ENCODE measurements at regions not wholly inside any gene's neighbourhood (a gene's known extent, or its start where the extent isn't known, plus 50 kb on each side); places are given as distances from the start of the nearest gene placed in this dataset.

- Histone ChIP-seq H3K4me1 (no peaks in the 10 kb centered on the region), H3K27me3 (no peaks in the 10 kb centered on the region), H3K4me3 (no peak overlapping the region), H3K9me3 (no peaks in the 10 kb centered on the region), H3K27ac (no peak overlapping the region), H3K36me3 (no peaks in the 10 kb centered on the region)
- intact Hi-C loops (cut with DNase I; ENCODE audit: low total_unique reads), result no loop called here
- no peak for TF ChIP-seq CTCF (IDR thresholded peaks at IDR 0.05)
- DNase-seq, result no peak
Observed at GRCh38 chr7:80047032-80047431, 87.6 kb upstream of the GNAI1 start.

DNA sequence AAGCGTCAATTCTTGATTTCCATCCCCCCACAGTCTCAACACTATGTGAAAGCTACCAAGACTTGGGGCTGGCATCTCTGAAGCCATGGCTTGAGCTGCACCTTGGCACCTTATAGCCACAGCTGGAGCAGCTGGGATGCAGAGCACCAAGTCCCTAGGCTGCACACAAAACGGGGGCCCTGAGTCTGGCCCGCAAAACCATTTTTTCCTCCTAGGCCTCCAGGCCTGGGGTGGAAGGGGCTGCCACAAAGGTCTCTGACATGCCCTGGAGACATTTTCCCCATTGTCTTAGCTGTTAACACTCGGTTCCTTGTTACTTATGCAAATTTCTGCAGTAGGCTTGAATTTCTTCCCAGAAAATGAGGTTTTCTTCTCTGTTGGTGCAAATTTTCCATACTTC, 89.8 kb upstream of the GNAI1 start:
- no peak for TF ChIP-seq CTCF (IDR thresholded peaks at IDR 0.05)
- H3K4me1 ChIP-seq, result no peaks in the 10 kb centered on the region
- H3K9me3 ChIP-seq, result no peaks in the 10 kb centered on the region
- no peaks in the 10 kb centered on the region for H3K27me3 ChIP-seq
- no peaks in the 10 kb centered on the region for H3K36me3 ChIP-seq
- no peak overlapping the region for H3K27ac ChIP-seq
- DNase-seq, result no peak
- intact Hi-C loops (cut with DNase I; ENCODE audit: low total_unique reads), result no loop called here
- no peak overlapping the region for H3K4me3 ChIP-seq

GRCh38 chr7:80040752-80041151, 93.9 kb upstream of the GNAI1 start:
- intact Hi-C loops (cut with DNase I; ENCODE audit: low total_unique reads), result no loop called here
- Histone ChIP-seq H3K36me3 (no peaks in the 10 kb centered on the region), H3K27me3 (no peaks in the 10 kb centered on the region), H3K27ac (no peak overlapping the region), H3K9me3 (no peaks in the 10 kb centered on the region), H3K4me1 (no peaks in the 10 kb centered on the region), H3K4me3 (no peak overlapping the region)
- TF ChIP-seq CTCF (IDR thresholded peaks at IDR 0.05), result no peak
- no peak for DNase-seq

GRCh38 chr7:80040335-80040734, 94.3 kb upstream of the GNAI1 start:
- Histone ChIP-seq H3K27ac (no peak overlapping the region), H3K4me3 (no peak overlapping the region), H3K4me1 (no peaks in the 10 kb centered on the region), H3K27me3 (no peaks in the 10 kb centered on the region), H3K9me3 (no peaks in the 10 kb centered on the region), H3K36me3 (no peaks in the 10 kb centered on the region)
- intact Hi-C loops (cut with DNase I; ENCODE audit: low total_unique reads), result no loop called here
- TF ChIP-seq CTCF (IDR thresholded peaks at IDR 0.05), result no peak
- no peak for DNase-seq

DNA sequence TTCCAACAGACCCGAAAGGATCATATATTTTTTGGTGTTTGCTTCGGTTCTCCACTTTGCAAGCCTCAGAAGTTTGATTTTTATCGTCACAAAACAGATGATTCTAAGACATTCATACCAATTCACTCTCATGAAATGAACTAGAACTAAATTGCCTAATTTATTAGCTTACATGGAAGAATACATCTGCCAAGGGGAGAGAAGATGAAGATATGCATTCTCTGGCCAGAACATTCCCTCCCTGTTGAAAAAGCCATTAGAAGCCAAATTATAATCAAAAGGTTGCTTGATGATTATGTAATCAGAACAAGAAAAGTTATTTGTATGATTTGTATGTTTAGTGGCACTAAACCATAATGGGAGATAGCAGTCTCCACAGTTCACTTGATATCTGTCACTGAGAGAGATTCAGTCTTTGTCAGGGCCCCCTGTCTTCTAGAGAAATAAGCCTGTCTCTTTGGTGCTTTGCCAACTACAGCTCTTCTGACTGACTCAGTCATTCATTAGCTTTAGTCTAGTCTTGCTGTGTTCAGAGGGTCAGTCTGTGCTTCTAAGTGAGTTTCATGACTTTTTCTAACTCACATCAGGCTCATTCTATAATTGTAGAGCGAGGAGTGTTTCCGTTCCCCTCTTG, 95.3 kb upstream of the GNAI1 start:
- no peak for DNase-seq
- TF ChIP-seq CTCF (IDR thresholded peaks at IDR 0.05), result no peak
- Histone ChIP-seq H3K27ac (no peak overlapping the region), H3K36me3 (no peaks in the 10 kb centered on the region), H3K27me3 (no peaks in the 10 kb centered on the region), H3K9me3 (no peaks in the 10 kb centered on the region), H3K4me1 (no peaks in the 10 kb centered on the region), H3K4me3 (no peak overlapping the region)
- intact Hi-C loops (cut with DNase I; ENCODE audit: low total_unique reads), result no loop called here

- no peak for TF ChIP-seq CTCF (IDR thresholded peaks at IDR 0.05)
- H3K4me3 ChIP-seq, result no peak overlapping the region
- H3K36me3 ChIP-seq, result no peaks in the 10 kb centered on the region
- H3K4me1 ChIP-seq, result no peaks in the 10 kb centered on the region
- H3K27me3 ChIP-seq, result no peaks in the 10 kb centered on the region
- no peaks in the 10 kb centered on the region for H3K9me3 ChIP-seq
- H3K27ac ChIP-seq, result no peak overlapping the region
- no peak for DNase-seq
- intact Hi-C loops (cut with DNase I; ENCODE audit: low total_unique reads), result no loop called here
Observed at GRCh38 chr7:80037689-80038088, 96.9 kb upstream of the GNAI1 start.

All from tibial artery (tissue), 4 donors.